Stimulated activated CD8-positive, alpha-beta memory T cell treated with anti-CD3 and anti-CD28 coated beads, Interleukin-4, amount 100 ng/mL, for 48 hours (primary cell): ENCODE measurements at regions not wholly inside any gene's neighbourhood (a gene's known extent, or its start where the extent isn't known, plus 50 kb on each side); places are given as distances from the start of the nearest gene placed in this dataset.

ENCODE experiments used
- DNase-seq: peaks from one replicate; pipeline ENCODE4 v3.0.0-alpha.2; 2020

DNA sequence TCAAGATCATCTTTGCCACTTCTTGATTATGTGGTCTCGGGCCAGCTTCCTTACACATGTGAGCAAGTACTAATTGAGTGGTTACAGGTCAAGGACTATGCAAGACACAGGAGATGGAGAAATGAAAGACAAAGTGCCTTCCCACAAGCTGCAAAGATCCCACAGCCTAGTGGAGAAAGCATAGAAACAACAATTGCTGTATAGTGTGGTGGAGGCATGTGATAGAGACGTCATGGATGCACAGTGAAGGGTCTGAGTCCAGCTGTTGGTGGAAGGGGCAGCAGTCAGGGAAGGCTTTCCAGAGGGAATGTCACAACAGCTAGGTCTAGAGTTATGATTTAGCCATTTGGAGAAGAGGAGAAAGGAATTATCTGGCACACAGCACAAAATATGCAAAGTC, 210.6 kb downstream of the KDR start:
- DNase-seq, result no peak

DNA sequence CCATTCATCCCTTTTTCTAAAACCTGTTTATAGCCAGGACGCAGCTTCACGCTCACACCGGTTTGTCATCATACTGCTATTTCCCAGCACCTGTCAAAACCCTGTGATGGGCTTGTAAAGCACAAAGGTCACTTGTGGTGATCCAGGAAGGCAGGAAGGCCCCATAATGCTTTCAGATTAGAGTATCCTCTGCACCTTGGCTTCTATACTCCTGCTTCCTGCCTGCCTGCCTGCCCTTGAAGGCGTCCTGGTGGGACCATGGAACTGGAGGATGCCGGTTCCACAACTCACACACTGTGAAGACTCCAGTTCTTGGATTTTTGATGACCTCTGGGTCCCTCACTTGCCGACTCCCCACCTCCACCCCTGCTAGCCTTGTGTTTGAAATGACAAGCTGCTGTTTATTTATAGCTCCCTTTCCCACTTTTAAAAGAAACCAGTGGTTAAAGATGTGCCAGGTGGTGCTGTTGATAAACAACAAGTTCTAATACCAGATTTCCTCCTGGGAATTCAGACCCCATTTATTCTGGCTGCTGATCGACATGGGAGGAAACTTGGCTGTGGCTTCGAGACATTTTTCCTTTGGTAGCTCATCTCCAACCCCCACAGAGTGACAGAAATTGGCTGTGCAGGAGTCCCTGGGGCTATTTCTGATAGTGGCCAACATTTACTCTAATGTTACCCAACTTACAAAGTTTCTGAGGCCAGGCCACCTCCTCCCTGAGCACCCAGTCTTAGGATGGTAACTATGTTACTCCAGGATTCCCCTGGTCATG, 211.5 kb downstream of the KDR start:
- no peak for DNase-seq

DNA sequence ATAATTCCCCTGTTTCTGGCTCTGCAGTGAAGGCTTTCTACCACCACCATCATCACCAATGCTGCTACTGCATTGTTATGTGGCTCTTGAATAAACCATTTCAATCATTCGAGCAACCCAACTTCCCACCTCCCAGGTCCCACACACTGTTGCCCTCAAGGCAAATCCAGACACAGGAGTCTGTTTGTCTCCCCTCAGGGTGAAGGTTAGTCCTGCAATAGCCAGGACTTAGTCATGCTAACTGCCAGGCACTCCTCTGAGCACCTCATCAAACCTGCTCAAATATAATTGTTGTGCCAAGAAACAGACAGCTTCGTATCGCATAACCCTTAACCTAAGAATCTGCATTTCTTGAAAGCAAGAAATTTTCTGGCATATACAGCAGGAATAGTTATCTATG, 213.2 kb downstream of the KDR start:
- no peak for DNase-seq

DNA sequence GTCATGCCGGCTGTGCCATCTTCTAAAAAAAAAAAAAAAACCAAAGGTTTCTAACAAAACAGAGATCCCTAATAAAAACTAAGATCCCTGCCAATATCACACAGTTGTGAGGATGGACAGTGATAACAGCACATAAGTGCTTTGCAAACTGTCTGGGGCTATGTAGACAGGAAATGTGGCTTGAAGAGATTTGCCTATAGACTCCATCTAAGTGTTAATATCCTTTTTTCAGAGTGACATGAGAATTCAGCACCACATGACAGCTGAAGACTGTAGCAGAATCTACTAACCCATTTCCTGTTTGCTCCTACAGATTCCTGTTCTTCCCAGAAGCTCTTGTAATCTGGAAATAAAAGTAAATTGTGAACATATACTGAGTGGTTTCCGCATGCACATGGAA, 215.4 kb downstream of the KDR start:
- DNase-seq, result no peak

DNA sequence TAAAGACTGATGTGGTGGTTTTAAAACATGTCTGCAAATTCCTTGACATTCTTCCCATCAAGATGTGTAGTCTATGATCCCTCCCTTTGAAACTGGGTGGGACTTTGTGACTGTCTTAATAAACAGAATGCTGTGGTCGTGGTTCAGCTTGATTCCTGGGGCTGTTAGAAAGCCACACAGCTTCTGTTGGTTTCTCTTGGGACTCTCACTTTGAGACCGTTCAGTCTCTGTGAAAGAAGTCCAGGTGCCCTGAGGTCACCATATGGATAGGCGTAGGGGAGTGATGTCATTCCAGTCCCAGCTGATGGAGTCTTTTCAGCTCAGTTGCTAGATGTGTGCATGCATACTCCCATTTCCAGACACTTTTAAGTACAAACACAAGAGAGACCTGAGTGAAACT, 216.6 kb downstream of the KDR start:
- no peak for DNase-seq

DNA sequence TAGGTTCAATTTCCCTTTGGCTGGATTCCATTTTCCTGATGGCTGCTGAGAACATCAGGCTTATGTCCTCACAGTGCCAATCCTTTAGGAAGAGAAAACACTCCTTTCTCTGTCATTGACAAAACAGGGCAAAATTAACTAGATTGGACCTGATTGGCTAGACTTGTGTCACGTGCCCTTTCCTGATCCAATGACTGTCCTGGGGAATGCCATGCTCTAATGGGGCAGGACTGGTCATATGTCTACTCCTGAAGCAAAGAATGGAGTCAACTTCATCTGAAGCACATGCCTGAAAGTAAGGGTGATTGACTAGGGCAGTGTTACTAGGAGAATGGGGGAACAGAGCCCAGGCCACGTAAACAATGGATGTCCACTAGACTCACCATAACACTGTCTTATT, 220.4 kb downstream of the KDR start:
- DNase-seq, result no peak

DNA sequence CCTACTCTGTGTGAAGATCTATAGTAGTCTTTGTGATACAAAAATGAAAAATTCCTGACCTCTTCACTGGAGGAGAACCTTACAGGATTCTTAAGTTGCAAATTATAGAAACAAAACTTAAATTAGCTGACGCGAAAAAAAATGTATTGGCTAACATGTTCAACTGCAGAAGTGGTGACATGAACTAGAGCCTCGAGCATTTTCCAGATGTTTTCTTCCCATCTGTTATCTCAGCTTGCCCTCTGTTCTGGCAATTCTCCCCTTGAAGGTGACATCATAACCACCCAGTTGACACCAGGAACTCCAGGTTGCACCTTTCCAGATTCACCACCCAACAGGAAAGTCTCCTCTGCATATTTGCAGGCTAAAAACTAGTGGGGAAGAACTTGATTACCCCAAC, 222.4 kb downstream of the KDR start:
- DNase-seq, result no peak

DNA sequence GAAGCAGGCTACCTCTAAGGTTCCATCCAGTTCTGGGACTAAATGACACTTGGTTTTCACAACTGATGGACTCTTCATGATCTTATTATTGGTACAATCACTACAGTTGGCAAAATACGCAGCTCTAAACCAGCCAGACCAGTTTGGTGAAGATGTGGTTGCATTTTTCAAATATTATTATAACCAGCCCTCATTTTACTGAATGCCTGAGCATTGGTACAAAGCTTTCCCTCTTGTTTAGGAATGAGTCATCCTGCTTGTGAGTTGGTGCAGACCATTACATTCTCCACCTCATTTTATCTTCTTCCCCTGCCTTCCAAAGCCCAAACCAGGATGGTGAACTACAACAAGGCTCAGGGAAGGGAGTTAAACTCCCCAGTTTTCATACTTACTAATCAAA, 223.1 kb downstream of the KDR start:
- no peak for DNase-seq

DNA sequence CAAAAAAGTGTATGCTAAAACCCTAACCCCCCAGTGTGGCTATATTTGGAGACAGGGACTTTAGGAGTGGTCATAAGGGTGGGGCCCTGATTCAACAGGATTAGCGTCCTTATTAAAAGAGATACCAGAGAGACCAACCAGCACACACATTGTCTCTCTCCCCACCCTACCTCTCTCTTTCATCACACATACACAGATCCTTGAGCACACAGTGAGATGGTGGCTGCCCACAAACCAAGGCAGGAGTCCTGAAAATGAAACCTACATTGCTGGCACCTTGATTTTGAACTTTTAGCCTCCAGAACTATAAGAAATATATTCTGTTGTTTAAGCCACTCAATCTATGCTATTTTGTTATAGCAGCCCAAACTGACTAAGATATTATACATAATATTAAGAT, 224.2 kb downstream of the KDR start:
- DNase-seq, result no peak

DNA sequence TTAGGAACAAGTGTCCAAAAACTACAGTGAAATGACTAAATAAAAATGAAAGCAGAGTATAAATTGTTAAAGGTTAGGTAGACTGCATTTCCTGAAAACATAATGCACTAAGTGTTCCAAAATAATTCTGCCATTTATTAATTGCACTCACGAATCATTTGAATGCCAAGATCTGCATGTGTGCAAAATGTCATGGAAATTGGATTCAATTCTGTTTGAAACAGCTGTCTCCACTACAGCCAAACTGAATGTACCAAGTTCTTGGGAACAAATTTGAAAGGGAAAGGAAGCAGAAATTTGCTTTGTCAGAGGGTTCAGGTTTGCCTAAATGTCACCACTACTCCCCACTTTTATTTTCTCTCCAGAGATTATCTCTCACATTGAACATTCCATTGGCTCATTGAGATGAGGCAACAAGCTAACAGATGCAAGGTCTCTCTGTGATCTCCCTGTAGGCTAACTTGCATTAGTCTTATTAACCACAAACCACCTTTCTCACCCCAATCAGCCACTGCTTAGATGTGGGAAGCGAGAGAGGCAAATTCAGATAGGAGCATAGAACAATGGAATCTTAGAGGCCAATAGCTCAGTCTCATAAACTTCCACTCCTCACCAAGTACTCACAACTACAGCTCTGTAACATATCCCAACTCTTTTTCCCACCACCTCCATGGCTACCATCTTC, 226.6 kb downstream of the KDR start:
- no peak for DNase-seq

DNA sequence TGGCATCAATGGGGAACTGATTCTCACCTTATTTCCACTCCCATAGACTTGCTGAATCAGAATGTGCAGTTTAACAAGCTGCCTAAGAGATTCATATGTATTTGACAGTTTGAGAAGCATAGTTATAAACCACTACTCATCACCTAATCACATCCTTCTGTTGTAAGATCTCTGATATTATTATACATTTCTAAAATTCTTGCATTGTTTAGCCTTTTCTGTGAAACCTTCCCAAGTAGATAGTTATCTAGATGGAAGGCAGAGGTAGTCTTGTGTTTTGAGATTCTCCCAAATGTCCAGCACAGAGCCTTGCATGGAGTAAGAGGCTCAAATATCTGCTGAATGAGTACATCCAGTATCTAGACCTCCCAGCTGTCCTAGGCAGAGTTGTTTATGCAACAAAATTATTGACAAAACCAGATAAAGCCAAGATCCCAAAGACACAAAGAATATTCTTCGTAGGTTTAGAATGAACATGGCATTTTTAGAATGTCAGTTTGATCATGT, 227.3 kb downstream of the KDR start:
- no peak for DNase-seq

DNA sequence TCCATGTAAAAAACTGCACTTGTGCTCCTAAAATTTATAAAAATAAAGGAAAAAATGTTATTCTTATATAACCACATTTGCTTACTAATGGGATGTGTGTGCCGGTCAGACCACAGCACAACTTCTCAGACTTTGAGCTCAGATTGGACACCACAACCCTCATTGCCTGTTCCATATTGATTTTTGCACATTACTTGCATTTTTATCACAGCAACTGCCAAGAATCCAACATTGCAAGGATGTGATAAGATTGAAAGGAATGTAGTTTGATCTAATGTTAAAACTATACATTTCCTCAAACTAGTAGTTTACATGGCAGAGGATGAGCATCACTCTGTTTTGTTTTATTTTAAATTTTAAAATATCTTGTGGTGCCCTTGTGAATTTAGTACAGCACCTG, 227.8 kb downstream of the KDR start:
- no peak for DNase-seq

DNA sequence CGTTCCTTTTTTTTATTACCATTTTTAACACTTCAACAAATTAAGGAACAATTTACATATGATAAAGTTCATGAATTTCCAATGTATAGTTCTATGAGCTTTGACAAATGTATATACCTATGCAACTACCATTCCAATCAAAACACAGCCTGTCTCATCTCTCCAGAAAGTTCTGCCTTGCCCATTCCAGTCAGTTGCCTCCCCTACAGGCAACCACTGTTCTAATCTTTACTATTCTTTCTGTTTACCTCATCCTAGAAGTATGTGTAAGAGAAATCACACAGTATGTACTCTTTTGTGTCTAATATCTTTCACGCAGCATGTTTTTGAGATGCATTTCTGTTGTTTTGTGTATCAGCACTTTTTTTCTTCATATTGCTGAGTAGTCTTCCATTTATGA, 224.9 kb downstream of the KIT start:
- no peak for DNase-seq

DNA sequence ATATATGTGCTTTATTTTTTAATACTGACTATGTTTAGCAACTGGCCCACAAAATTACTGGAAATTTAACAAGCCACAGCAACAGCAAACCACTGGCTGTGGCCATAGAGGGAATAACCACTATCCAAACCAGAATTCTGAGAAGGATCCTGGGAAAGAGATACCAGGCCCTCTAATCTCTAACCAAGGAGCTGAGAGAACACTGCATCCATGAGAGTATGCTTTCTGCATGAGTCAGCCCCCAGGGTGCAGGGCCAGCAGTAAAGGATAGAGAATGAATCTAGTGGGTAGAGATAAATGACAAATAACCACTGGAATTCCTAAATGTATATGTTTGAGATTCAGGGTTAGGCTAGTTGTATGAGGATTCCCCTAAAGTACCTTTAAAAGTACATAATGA, 221.8 kb downstream of the KIT start:
- no peak for DNase-seq

DNA sequence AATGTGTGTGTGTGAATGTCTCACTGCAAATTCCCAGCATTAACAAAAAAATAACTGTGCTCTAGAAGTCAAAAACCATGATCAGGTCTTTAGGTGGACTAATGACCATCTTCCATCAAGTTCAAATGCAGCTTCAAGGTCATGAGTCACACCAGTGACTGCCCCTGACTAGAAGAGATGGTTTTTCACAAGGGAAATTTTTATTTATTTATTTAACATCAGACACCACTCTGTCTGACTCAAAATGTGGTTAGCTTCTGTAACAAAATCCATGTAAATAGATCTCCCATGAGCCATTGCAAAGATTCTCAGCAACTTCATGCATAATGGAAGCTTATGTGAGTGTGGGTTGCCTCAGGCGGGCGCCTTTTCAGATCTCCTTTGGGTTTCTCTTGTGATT, 219.2 kb downstream of the KIT start:
- no peak for DNase-seq

DNA sequence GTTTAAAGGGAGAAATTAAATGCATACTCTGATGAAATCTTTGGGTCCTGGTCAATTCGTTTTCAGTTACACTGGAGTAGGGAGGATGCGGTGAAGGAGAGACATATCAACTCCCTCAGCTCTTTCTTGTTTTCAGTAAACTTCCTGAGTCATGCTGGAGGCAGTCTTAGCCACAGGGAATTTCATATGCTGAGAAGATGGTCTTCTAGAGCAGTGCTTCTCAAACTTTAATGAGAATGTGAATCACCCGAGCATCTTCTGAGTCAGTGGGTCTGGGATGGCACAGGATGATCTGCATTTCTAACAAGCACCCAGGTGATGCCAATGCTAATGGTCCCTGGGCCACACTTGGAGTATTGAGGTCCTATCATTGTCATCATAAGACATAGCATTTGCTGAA, 214.5 kb downstream of the KIT start:
- no peak for DNase-seq

DNA sequence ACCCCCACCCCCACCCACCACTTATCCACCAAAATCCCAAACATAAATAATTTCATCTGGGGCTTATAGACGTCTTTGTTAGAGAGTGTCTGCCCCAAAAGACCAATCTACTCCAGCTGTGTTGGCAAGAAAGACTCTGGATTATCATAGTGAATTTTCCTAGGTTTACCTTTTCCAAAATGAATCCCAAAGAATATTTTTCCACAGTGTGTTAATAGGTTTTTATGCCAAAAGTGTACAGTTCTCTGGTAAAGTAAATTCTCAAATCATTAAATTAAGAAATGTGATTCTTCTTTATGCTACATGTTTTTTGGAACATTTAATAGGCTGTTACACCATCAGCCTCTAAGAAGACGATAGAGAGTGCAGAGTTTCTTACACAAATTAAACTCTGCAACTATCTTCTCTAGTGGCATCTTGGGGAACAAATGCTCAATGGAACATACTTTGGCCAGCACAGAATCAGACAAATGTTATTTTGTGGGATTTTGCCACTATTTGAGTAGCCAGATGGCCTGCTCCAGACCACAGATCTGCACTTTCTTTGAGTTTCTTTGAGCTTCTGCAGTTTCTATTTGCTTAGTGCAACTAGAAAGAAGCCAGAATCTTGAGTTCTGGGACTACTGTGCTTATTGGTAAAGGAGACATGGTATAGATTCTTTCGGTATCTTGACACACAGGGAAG, 206.0 kb downstream of the KIT start:
- DNase-seq, result no peak

DNA sequence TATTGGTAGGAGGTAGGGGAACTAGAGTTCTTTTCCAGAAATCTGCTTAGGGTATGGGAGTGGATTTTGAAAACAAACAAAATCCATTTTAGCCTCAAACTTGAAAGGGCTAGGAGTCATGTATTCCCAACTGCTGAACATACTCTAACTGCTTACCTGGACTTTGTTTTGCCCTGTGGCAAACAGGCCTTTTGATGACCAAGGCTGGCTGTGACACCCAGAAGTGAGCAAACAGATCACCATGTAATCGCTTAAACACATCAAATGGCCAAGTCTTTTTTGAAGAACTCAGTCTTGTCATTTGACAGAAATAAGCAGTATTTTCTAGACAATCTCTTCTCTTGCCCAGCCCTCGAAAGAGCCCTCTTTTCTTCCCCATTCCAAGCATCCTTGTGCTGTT, 203.4 kb downstream of the KIT start:
- no peak for DNase-seq

DNA sequence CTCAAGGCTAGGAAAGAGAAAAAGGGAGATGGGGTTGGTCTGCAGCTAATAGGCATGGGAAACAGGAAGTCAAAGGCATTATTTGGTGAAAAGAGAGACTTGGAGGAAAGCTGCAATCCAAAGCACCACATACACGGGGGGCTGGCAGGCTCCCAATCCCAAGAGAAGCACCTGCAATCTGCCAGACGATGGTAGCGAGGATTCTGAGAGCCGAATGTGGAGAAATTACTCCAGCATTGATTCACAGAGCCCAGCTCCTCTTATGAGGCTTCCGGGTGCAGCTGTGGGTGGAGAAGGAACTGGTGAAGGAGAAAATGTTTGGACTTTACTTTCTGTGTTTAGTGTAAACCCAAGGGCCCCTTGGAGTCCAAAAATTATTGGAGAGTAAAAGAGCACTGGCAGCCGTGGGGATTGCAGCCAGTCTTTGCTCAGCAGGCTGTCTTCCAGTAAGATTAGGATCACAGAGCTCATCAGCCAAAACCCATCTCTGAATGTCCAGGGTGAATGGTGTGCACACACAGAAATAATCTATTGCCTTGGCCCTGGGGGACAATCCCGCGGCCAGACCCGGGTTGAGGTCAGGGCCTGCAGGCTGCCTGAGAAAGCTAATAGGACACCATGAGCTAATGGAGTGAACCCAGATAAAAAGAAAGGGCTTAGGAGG, 197.6 kb downstream of the KIT start:
- DNase-seq, result no peak

DNA sequence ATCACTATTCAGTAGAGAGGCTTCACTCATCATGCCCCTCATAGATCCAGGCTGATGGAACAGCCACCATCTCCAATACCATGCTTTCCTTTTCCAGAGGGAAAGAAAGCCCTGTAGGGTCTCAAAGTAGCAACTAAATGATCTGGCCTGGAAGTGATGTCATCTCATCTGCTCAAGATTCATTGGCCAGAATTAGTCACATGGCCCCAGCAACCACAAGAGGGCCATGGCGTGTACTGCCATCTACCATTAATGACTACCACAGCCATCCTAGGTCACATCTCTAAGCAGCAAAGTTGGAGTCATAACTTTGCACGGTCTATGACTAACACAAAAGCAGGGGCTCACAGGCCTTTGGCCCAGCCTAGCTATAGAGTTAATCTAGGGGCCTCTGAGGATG, 194.8 kb downstream of the KIT start:
- DNase-seq, result no peak

DNA sequence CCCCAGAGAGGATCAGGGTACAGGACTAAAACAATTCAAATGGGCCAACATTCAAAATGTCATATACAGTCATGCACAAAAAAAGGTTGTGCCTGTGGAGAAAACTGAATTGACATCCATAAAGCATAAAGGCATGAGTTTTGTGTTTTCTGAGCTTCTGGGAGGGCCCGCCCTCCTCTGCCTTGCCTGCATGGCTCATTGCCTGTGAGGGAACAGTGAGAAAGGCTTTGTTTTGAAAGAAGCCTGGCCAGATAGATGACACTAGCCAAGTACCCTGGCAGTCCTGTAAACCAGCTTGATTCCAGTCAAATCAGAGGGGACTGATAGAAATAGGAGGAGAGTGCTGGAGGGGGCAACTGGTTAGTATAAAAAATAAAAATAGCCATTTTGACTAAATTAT, 194.3 kb downstream of the KIT start:
- DNase-seq, result no peak

DNA sequence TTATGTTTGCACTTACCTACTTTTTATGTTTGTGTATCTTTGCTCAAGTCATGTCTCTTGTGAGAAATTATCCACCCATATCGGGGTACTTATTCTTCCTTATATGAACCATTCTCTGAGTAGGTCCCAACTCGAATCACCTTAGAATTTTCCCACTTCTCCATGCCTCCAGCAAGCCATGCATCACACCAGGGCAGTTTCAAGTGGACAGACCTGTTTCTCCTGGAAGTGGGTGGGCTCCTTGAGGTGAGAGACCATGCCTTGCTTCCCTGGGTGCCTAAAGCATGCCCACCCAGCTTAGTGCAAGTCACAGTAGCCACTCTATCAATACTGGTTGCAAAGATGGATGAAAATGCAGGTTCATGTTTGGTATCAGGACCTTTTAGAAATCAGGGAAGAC, 187.2 kb downstream of the KIT start:
- no peak for DNase-seq

DNA sequence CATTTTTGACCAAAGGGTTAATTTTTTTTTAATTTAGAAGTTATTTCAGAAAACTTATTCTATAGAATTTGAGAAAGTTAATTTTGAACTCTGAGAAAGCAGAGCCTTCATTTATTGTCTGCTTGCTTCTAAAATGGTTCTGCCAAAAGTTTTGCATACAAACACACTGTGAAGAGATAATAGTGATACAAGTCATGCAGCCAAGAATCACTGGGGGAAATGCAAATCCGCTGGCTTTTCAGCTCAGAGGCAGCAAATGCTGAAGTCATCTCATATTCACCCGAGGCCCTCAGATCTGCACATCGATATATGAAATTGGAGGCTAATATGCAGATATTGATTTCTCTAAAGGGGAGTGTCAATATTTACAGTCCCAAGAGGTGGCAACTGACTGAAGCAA, 186.2 kb downstream of the KIT start:
- no peak for DNase-seq

DNA sequence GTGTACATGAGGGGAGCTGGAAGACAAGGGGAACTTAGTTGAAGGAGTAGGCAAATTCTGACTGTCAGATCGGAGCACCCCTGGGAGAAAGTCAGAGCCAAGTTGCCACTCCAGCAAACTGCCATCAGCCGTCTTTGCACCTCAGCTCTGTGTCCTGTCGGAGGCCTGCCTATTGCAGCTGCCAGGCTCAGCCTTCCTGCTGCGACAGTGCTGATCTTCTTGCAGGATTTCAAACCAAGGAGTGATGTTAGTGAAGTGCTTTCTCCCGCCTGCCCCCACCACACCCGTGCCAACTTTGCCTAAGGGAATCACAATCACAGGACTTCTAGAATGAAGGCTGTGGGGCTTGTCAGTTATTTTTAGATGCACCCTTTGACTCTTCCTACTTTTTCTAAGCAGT, 185.3 kb downstream of the KIT start:
- DNase-seq, result no peak
